Thyroid gland (tissue), 4 donors: ENCODE measurements at regions not wholly inside any gene's neighbourhood (a gene's known extent, or its start where the extent isn't known, plus 50 kb on each side); places are given as distances from the start of the nearest gene placed in this dataset.

Experiments
- DNase-seq, 2 donors: peaks; one replicate each; pipeline ENCODE4 v3.0.0-alpha.2; 2019
- H3K27ac ChIP-seq, 3 donors: fragments of 200-600 bp; sonication (generic); 1 replicate in 2 of 3; 2 replicates in 1 of 3; pipeline ENCODE4 v1.5.1; 2016 to 2019; ENCODE audit warnings: mild to moderate bottlenecking in 1 of 3, moderate library complexity in 1 of 3
- H3K27me3 ChIP-seq: fragments of 200-600 bp; sonication (generic); one replicate; pipeline ENCODE4 v1.5.1; 2019
- H3K36me3 ChIP-seq, 2 donors: fragments of 200-600 bp; sonication (generic); one replicate each; pipeline ENCODE4 v1.5.1; 2016 to 2019
- H3K4me1 ChIP-seq, 2 donors: fragments of 200-600 bp; sonication (generic); one replicate each; pipeline ENCODE4 v1.5.1; 2017 to 2019
- H3K4me3 ChIP-seq, 3 donors: fragments of 200-600 bp; sonication (generic); replicated peaks in 1 of 3; 1 replicate in 2 of 3; 2 replicates in 1 of 3; pipeline ENCODE4 v1.5.1; 2016; ENCODE audit warnings: mild to moderate bottlenecking in 1 of 3
- H3K9me3 ChIP-seq: fragments of 200-600 bp; sonication (generic); one replicate; pipeline ENCODE4 v1.5.1; 2017
- CTCF ChIP-seq, 6 experiments: fragments of 200-600 bp in 3 of 6; fragments of 450-650 bp in 3 of 6; sonication (generic) in 3 of 6; IDR thresholded peaks; one replicate each; pipeline ENCODE4 v1.5.1; 2016 to 2019; ENCODE audit warnings: antibody characterized with exemption in 6 of 6, mild to moderate bottlenecking in 2 of 6, inconsistent platforms in 1 of 6, moderate library complexity in 1 of 6
- POLR2A ChIP-seq, 2 donors: fragments of 450-650 bp; IDR thresholded peaks; one replicate each; pipeline ENCODE4 v1.6.1; 2017; ENCODE audit warnings: antibody characterized with exemption in 2 of 2, mild to moderate bottlenecking in 2 of 2, moderate library complexity in 1 of 2
- WGBS, 2 donors: methylation state at CpG; one replicate each; pipeline ENCODE4 v1.1.5; 2017; 5-methylcytosine and 5-hydroxymethylcytosine counted together
- intact Hi-C: fragments of 100-400 bp; cut with DNase I; formaldehyde crosslinking; loops from one replicate; pipeline ENCODE4 v1.15.1; 2023

DNA sequence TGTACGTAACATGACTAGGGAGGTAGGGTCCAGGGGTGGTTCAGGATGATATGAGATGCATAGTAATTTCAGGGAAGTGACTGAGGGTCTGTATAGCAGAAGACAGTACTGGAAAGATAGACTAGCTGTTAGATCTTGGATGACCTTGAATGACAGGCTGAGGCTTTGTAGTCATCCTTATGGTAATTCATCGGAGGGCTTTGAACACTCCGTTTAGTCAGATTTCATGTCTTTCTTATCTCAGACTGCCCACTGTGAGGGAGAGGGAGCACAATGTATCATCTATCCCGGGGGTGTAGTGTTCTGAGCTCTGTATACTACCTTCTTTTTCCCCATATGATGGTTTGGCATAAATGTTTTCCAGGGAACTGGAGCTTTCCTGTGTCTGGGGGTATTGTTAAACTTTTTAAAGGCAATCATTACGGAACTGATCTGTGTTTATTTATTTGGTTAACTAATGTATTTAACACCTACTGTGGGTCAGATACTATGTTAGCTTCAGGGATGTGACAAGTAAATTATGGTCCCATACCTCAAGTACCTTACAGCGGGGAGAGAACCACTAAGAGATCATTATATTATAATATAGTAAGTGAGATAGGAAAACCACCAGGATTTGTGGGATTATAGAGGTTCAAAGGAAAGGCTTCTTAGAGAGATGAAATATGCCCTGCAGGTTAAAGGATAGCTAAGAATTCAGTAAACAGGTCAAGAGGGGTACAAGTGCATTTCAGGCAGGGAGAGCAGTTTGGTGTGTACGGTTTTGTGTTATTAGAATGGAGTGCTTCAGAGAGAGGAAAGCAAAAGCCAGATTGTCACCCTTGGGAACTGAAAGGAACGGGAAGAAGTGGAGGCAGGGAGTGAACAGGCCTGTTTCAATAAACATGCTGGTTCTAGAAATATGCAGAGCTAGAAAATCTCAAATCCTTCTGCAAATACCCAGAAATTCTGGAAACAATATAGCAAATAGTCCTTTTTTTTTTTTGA, 164.8 kb upstream of the KL start:
- Histone ChIP-seq H3K27me3 (no peaks in the 10 kb centered on the region), H3K27ac (peak overlapping the region in 2 of 3 donors; percentile 14 to 36), H3K4me3 (no peak overlapping the region), H3K36me3 (no peaks in the 10 kb centered on the region), H3K9me3 (no peaks in the 10 kb centered on the region), H3K4me1 (peaks cover 6 to 7% of the 10 kb centered on the region in 2 donors)
- DNase-seq: no peak
- WGBS, 2 donors: 68 to 71% methylated on average over 8 of the region's 8 CpGs
- no peak for TF ChIP-seq CTCF (IDR thresholded peaks at IDR 0.05)
- no peak for TF ChIP-seq POLR2A (IDR thresholded peaks at IDR 0.05)
- intact Hi-C loops: no loop called here

GRCh38 chr13:32852526-32852925, 163.7 kb upstream of the KL start:
- intact Hi-C loops: no loop called here
- Histone ChIP-seq H3K27ac (no peak overlapping the region), H3K27me3 (no peaks in the 10 kb centered on the region), H3K9me3 (no peaks in the 10 kb centered on the region), H3K4me3 (no peak overlapping the region), H3K36me3 (no peaks in the 10 kb centered on the region), H3K4me1 (peaks cover 6 to 7% of the 10 kb centered on the region in 2 donors)
- TF ChIP-seq POLR2A (IDR thresholded peaks at IDR 0.05): no peak
- no peak for TF ChIP-seq CTCF (IDR thresholded peaks at IDR 0.05)
- 94 to 100% methylated on average over 1 of the region's 1 CpG for WGBS, 2 donors
- no peak for DNase-seq

DNA sequence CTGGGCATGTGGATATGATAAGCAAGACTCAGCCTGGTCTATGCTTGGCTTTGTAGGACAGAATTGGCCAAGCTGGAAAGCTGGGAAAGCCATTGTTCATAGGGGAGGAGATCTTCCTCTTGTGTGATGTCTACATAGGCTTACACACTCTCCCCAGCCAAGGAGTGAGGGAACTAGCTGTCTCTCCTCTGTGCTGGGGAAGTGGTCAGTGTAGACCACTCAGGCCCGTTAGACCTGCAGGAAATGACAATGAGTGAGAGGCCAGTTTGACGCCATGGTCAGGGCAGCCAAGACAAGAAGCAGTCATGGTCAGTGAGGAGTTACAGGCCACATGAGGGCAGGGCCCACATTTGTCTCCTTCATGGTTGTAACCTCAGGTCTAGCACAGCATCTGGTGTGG, 159.1 kb upstream of the KL start:
- Histone ChIP-seq H3K4me3 (no peak overlapping the region), H3K27ac (no peak overlapping the region), H3K4me1 (peaks cover under 1 to 6% of the 10 kb centered on the region in 2 donors), H3K36me3 (no peaks in the 10 kb centered on the region), H3K9me3 (no peaks in the 10 kb centered on the region), H3K27me3 (no peaks in the 10 kb centered on the region)
- TF ChIP-seq POLR2A (IDR thresholded peaks at IDR 0.05) (no peak), CTCF (IDR thresholded peaks at IDR 0.05) (no peak)
- no peak for DNase-seq
- 68 to 92% methylated on average over 2 of the region's 2 CpGs for WGBS, 2 donors
- intact Hi-C loops: no loop called here

GRCh38 chr13:32857689-32858088, 158.5 kb upstream of the KL start:
- intact Hi-C loops: no loop called here
- Histone ChIP-seq H3K36me3 (no peaks in the 10 kb centered on the region), H3K27ac (no peak overlapping the region), H3K4me3 (no peak overlapping the region), H3K27me3 (no peaks in the 10 kb centered on the region), H3K9me3 (no peaks in the 10 kb centered on the region), H3K4me1 (peaks cover 0 to under 1% of the 10 kb centered on the region in 2 donors)
- 99 to 100% methylated on average over 6 of the region's 6 CpGs for WGBS, 2 donors
- DNase-seq: no peak
- no peak for TF ChIP-seq CTCF (IDR thresholded peaks at IDR 0.05)
- no peak for TF ChIP-seq POLR2A (IDR thresholded peaks at IDR 0.05)

- intact Hi-C loops: no loop called here
- Histone ChIP-seq H3K9me3 (no peaks in the 10 kb centered on the region), H3K36me3 (no peaks in the 10 kb centered on the region), H3K27me3 (no peaks in the 10 kb centered on the region), H3K27ac (no peak overlapping the region), H3K4me1 (peaks cover 0 to 5% of the 10 kb centered on the region in 2 donors), H3K4me3 (no peak overlapping the region)
- TF ChIP-seq POLR2A (IDR thresholded peaks at IDR 0.05): no peak
- TF ChIP-seq CTCF (IDR thresholded peaks at IDR 0.05): no peak
- DNase-seq: no peak
- WGBS, 2 donors: 93% methylated on average over 14 of the region's 14 CpGs
Measured at GRCh38 chr13:32859707-32860292, 156.4 kb upstream of the KL start.
